HEK293 (cell line): ENCODE measurements at regions not wholly inside any gene's neighbourhood (a gene's known extent, or its start where the extent isn't known, plus 50 kb on each side); places are given as distances from the start of the nearest gene placed in this dataset.

ENCODE experiments used
- ZNF112 ChIP-seq: fragments of 450-650 bp; formaldehyde crosslinking; IDR thresholded peaks from 2 replicates; pipeline ENCODE4 v1.5.0; 2017; ENCODE audit warnings: missing biosample characterization, missing genetic modification characterization
- ZNF311 ChIP-seq: fragments of 450-650 bp; formaldehyde crosslinking; IDR thresholded peaks from 2 replicates; pipeline ENCODE4 v1.5.1; 2017; ENCODE audit warnings: missing biosample characterization, missing genetic modification characterization, borderline replicate concordance
- ZSCAN16 ChIP-seq: fragments of 450-650 bp; formaldehyde crosslinking; IDR thresholded peaks from 2 replicates; pipeline ENCODE4 v1.5.1; 2016; ENCODE audit warnings: missing biosample characterization, missing genetic modification characterization
- TF ChIP-seq, protein P1 (sequence below): fragments of 450-650 bp; IDR thresholded peaks from 2 replicates; pipeline ENCODE4 v1.5.1; 2018; ENCODE audit warnings: missing biosample characterization, mild to moderate bottlenecking, missing genetic modification characterization
- TF ChIP-seq, protein P2 (sequence below): fragments of 450-650 bp; formaldehyde crosslinking; IDR thresholded peaks from 2 replicates; pipeline ENCODE4 v1.5.1; 2016; ENCODE audit warnings: missing biosample characterization, missing genetic modification characterization
- TF ChIP-seq, protein P3 (sequence below): fragments of 450-650 bp; formaldehyde crosslinking; IDR thresholded peaks from 2 replicates; pipeline ENCODE4 v1.5.1; 2016; ENCODE audit warnings: missing biosample characterization, missing genetic modification characterization
- TF ChIP-seq, protein P4 (sequence below): fragments of 450-650 bp; formaldehyde crosslinking; IDR thresholded peaks from 2 replicates; pipeline ENCODE4 v1.5.1; 2016; ENCODE audit warnings: missing biosample characterization, missing genetic modification characterization
- TF ChIP-seq, protein P5 (sequence below): fragments of 450-650 bp; formaldehyde crosslinking; IDR thresholded peaks from 2 replicates; pipeline ENCODE4 v1.5.1; 2016; ENCODE audit warnings: missing biosample characterization, missing genetic modification characterization, low read depth

DNA sequence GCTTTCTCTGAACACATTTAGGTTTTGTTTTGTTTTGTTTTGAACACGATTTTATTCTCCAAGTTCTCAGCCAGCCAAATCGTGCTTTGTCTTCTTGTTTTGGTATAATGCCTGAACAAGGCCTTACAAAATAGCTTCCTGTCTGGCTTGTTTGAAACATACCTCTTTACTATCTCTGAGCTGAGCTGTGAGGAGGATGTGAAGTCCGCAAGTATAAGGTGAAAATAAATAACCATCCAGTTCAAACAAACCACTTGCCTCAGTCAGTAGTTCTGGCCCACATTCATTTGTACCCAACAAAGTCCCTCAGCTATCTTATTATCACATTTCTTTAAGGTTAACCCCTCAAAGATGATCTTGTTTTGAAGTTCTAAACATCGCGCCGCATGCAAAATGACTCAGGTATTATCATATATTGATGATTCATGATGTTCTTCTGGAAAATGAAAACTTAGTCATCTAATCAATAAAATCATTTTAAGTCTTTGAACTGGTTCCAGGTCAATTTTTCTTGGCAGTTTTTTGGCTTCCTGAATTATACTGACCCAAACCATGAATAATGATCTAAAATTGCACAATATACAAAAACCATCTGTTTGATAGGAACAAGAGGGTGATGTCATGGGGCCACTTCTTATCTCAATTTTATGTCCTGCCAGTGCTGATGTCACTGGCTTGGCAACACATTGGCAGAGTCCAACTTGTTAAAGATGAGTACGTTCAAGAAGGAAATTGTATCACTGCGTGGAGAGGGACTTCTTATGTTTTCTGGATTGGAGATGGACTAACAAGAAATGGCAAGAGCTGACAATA lies 694.3 kb downstream of the KCNJ2 start:
- TF ChIP-seq, protein P1, sequence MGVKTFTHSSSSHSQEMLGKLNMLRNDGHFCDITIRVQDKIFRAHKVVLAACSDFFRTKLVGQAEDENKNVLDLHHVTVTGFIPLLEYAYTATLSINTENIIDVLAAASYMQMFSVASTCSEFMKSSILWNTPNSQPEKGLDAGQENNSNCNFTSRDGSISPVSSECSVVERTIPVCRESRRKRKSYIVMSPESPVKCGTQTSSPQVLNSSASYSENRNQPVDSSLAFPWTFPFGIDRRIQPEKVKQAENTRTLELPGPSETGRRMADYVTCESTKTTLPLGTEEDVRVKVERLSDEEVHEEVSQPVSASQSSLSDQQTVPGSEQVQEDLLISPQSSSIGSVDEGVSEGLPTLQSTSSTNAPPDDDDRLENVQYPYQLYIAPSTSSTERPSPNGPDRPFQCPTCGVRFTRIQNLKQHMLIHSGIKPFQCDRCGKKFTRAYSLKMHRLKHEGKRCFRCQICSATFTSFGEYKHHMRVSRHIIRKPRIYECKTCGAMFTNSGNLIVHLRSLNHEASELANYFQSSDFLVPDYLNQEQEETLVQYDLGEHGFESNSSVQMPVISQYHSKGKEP (tag by site-specific recombination): no peak
- TF ChIP-seq, protein P2, sequence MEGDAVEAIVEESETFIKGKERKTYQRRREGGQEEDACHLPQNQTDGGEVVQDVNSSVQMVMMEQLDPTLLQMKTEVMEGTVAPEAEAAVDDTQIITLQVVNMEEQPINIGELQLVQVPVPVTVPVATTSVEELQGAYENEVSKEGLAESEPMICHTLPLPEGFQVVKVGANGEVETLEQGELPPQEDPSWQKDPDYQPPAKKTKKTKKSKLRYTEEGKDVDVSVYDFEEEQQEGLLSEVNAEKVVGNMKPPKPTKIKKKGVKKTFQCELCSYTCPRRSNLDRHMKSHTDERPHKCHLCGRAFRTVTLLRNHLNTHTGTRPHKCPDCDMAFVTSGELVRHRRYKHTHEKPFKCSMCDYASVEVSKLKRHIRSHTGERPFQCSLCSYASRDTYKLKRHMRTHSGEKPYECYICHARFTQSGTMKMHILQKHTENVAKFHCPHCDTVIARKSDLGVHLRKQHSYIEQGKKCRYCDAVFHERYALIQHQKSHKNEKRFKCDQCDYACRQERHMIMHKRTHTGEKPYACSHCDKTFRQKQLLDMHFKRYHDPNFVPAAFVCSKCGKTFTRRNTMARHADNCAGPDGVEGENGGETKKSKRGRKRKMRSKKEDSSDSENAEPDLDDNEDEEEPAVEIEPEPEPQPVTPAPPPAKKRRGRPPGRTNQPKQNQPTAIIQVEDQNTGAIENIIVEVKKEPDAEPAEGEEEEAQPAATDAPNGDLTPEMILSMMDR: no peak
- TF ChIP-seq, protein P3, sequence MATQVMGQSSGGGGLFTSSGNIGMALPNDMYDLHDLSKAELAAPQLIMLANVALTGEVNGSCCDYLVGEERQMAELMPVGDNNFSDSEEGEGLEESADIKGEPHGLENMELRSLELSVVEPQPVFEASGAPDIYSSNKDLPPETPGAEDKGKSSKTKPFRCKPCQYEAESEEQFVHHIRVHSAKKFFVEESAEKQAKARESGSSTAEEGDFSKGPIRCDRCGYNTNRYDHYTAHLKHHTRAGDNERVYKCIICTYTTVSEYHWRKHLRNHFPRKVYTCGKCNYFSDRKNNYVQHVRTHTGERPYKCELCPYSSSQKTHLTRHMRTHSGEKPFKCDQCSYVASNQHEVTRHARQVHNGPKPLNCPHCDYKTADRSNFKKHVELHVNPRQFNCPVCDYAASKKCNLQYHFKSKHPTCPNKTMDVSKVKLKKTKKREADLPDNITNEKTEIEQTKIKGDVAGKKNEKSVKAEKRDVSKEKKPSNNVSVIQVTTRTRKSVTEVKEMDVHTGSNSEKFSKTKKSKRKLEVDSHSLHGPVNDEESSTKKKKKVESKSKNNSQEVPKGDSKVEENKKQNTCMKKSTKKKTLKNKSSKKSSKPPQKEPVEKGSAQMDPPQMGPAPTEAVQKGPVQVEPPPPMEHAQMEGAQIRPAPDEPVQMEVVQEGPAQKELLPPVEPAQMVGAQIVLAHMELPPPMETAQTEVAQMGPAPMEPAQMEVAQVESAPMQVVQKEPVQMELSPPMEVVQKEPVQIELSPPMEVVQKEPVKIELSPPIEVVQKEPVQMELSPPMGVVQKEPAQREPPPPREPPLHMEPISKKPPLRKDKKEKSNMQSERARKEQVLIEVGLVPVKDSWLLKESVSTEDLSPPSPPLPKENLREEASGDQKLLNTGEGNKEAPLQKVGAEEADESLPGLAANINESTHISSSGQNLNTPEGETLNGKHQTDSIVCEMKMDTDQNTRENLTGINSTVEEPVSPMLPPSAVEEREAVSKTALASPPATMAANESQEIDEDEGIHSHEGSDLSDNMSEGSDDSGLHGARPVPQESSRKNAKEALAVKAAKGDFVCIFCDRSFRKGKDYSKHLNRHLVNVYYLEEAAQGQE: no peak
- TF ChIP-seq, protein P4, sequence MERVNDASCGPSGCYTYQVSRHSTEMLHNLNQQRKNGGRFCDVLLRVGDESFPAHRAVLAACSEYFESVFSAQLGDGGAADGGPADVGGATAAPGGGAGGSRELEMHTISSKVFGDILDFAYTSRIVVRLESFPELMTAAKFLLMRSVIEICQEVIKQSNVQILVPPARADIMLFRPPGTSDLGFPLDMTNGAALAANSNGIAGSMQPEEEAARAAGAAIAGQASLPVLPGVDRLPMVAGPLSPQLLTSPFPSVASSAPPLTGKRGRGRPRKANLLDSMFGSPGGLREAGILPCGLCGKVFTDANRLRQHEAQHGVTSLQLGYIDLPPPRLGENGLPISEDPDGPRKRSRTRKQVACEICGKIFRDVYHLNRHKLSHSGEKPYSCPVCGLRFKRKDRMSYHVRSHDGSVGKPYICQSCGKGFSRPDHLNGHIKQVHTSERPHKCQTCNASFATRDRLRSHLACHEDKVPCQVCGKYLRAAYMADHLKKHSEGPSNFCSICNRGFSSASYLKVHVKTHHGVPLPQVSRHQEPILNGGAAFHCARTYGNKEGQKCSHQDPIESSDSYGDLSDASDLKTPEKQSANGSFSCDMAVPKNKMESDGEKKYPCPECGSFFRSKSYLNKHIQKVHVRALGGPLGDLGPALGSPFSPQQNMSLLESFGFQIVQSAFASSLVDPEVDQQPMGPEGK: no peak
- TF ChIP-seq, protein P5, sequence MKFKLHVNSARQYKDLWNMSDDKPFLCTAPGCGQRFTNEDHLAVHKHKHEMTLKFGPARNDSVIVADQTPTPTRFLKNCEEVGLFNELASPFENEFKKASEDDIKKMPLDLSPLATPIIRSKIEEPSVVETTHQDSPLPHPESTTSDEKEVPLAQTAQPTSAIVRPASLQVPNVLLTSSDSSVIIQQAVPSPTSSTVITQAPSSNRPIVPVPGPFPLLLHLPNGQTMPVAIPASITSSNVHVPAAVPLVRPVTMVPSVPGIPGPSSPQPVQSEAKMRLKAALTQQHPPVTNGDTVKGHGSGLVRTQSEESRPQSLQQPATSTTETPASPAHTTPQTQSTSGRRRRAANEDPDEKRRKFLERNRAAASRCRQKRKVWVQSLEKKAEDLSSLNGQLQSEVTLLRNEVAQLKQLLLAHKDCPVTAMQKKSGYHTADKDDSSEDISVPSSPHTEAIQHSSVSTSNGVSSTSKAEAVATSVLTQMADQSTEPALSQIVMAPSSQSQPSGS (tag by site-specific recombination): peak; percentile 57; the same call in 1 of the 2 replicates
- TF ChIP-seq ZSCAN16 (tag by site-specific recombination): no peak
- no peak for TF ChIP-seq ZNF112 (tag by site-specific recombination)
- no peak for TF ChIP-seq ZNF311
